ENCODE measurements at regions not wholly inside any gene's neighbourhood (a gene's known extent, or its start where the extent isn't known, plus 50 kb on each side); places are given as distances from the start of the nearest gene placed in this dataset.

- TF ChIP-seq TAF1 (conservative IDR thresholded peaks at IDR 0.05) (no peak), SP1 (IDR thresholded peaks at IDR 0.05) (no peak), GABPA (IDR thresholded peaks at IDR 0.05 in 1 of 2, conservative IDR thresholded peaks at IDR 0.05 in 1 of 2) (no peak), MAX (IDR thresholded peaks at IDR 0.05) (no peak), JUND (IDR thresholded peaks at IDR 0.05) (no peak), EGR1 (IDR thresholded peaks at IDR 0.05; ENCODE audit: low read depth in 2 of 2) (no peak), NR2F2 (IDR thresholded peaks at IDR 0.05) (no peak)
These were observed 500.3 kb upstream of the MKI67 start (continued) for GRCh38 chr10:128626397-128627000.

GRCh38 chr10:128627811-128628210 is 501.6 kb upstream of the MKI67 start:
- no peak overlapping the region for H3K27ac ChIP-seq (ENCODE audit: low read depth in 1 of 2, low read length in 2 of 2)
- no peak overlapping the region for H3K9ac ChIP-seq (ENCODE audit: low read depth in 1 of 2, low read length in 2 of 2)
- H3K4me3 ChIP-seq (ENCODE audit: low read depth in 1 of 3, low read length in 3 of 3): no peak overlapping the region
- H3K9me3 ChIP-seq (ENCODE audit: control insufficient read depth in 4 of 4, low read length in 3 of 4): no peaks in the 10 kb centered on the region
- WGBS: 92% methylated on average over 7 of the region's 7 CpGs
- H3K36me3 ChIP-seq (ENCODE audit: control insufficient read depth in 4 of 4, insufficient read depth in 3 of 4, low read depth in 1 of 4, low read length in 3 of 4): no peaks in the 10 kb centered on the region
- peaks cover 0 to 3% (median 0%) of the 10 kb centered on the region in 4 donors for H3K27me3 ChIP-seq (ENCODE audit: control insufficient read depth in 4 of 4, insufficient read depth in 4 of 4, low read length in 3 of 4)
- TF ChIP-seq NR2F2 (IDR thresholded peaks at IDR 0.05): no peak
- TF ChIP-seq EGR1 (IDR thresholded peaks at IDR 0.05; ENCODE audit: low read depth in 2 of 2): no peak
- no peak for TF ChIP-seq REST (IDR thresholded peaks at IDR 0.05)
- TF ChIP-seq FOXA1 (IDR thresholded peaks at IDR 0.05): no peak
- TF ChIP-seq ATF3 (IDR thresholded peaks at IDR 0.05): no peak
- TF ChIP-seq TAF1 (conservative IDR thresholded peaks at IDR 0.05): no peak
- TF ChIP-seq GABPA (IDR thresholded peaks at IDR 0.05 in 1 of 2, conservative IDR thresholded peaks at IDR 0.05 in 1 of 2): no peak
- TF ChIP-seq HNF4G (IDR thresholded peaks at IDR 0.05): no peak
- TF ChIP-seq SP1 (IDR thresholded peaks at IDR 0.05): no peak
- TF ChIP-seq JUND (IDR thresholded peaks at IDR 0.05): no peak
- TF ChIP-seq RXRA (IDR thresholded peaks at IDR 0.05): no peak
- TF ChIP-seq YY1 (IDR thresholded peaks at IDR 0.05): no peak
- no peak for TF ChIP-seq HNF4A (conservative IDR thresholded peaks at IDR 0.05)
- TF ChIP-seq RAD21 (IDR thresholded peaks at IDR 0.05): no peak
- TF ChIP-seq FOXA2 (IDR thresholded peaks at IDR 0.05): no peak
- no peaks in the 10 kb centered on the region for H3K4me1 ChIP-seq (ENCODE audit: control insufficient read depth in 4 of 4, insufficient read depth in 4 of 4, low read length in 3 of 4)
- DNase-seq (ENCODE audit: low spot score): no peak

- whole genome bisulfite sequencing: 79% methylated on average over 6 of the region's 6 CpGs
- no peak overlapping the region for H3K9ac ChIP-seq (ENCODE audit: low read depth in 1 of 2, low read length in 2 of 2)
- peaks cover 0 to 4% (median 0%) of the 10 kb centered on the region in 4 donors for H3K27me3 ChIP-seq (ENCODE audit: control insufficient read depth in 4 of 4, insufficient read depth in 4 of 4, low read length in 3 of 4)
- H3K4me3 ChIP-seq (ENCODE audit: low read depth in 1 of 3, low read length in 3 of 3): no peak overlapping the region
- no peak for DNase-seq (ENCODE audit: low spot score)
- H3K9me3 ChIP-seq (ENCODE audit: control insufficient read depth in 4 of 4, low read length in 3 of 4): no peaks in the 10 kb centered on the region
- H3K36me3 ChIP-seq (ENCODE audit: control insufficient read depth in 4 of 4, insufficient read depth in 3 of 4, low read depth in 1 of 4, low read length in 3 of 4): no peaks in the 10 kb centered on the region
- H3K27ac ChIP-seq (ENCODE audit: low read depth in 1 of 2, low read length in 2 of 2): no peak overlapping the region
- no peaks in the 10 kb centered on the region for H3K4me1 ChIP-seq (ENCODE audit: control insufficient read depth in 4 of 4, insufficient read depth in 4 of 4, low read length in 3 of 4)
- TF ChIP-seq ATF3 (IDR thresholded peaks at IDR 0.05) (no peak), JUND (IDR thresholded peaks at IDR 0.05) (no peak), EGR1 (IDR thresholded peaks at IDR 0.05; ENCODE audit: low read depth in 2 of 2) (no peak), RAD21 (IDR thresholded peaks at IDR 0.05) (no peak), NR2F2 (IDR thresholded peaks at IDR 0.05) (no peak), GABPA (IDR thresholded peaks at IDR 0.05 in 1 of 2, conservative IDR thresholded peaks at IDR 0.05 in 1 of 2) (no peak), HNF4G (IDR thresholded peaks at IDR 0.05) (no peak), RXRA (IDR thresholded peaks at IDR 0.05) (no peak), TAF1 (conservative IDR thresholded peaks at IDR 0.05) (no peak), FOXA2 (IDR thresholded peaks at IDR 0.05) (no peak), CTCF (IDR thresholded peaks at IDR 0.05; ENCODE audit: low read depth, low read length, missing input control) (no peak), REST (IDR thresholded peaks at IDR 0.05) (no peak)
These were observed 502.0 kb upstream of the MKI67 start for GRCh38 chr10:128628252-128628651.

Measured in liver (tissue), 8 donors.